NCI-H446 treated with DMSO at 0.1 percent for 48 hours (cell line): ENCODE measurements at regions not wholly inside any gene's neighbourhood (a gene's known extent, or its start where the extent isn't known, plus 50 kb on each side); places are given as distances from the start of the nearest gene placed in this dataset.
A peak's percentile ranks its signal among the peaks of the same experiment; 100 is the strongest.

Source experiments
- DNase-seq: peaks from one replicate; lab custom pipeline; 2025; lab: John Stamatoyannopoulos, UW

GRCh38 chr6:22884456-22884855 lies 315.1 kb downstream of the HDGFL1 start:
- DNase-seq = no peak

DNA sequence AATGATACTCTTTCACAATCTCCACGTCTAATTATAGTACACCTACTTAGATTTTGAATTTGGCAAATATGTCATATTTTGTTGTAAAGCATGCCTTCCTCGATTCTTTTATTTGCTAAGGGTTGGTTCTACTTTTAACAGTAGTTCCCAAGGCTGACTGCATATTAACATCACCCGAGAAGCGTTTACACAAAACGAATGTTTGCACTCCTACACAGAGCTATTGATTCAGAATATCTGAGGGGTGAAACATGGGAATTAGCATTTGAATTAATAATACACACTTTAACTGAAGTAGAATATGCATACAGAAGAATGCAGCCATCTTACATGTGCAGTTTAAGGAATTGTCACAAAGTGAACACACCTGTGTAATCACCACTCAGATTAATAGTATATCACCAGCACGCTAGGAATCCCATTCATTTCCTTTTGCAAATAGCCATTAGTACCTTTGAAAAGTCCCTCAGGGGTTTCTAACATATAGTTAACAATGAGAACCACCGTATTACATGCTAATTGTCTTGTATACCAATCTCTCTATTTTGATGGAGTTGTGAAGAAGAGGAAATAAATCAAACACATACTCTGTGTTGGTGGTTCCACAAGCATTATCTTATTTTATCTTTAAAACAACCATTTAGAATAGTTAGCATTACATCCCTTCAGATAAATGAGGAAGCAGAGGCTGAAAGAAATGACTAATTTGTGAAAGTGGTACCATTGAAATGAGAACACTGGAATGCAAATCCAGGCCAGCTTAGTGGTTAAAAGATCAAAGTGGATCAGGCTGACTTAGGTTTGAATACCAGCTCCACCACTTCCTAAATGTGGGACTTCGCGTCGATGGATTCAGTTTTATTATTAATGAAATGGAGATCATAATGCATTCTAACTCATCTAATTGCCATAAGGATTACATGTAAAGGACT lies 317.6 kb downstream of the HDGFL1 start:
- DNase-seq = no peak

DNA sequence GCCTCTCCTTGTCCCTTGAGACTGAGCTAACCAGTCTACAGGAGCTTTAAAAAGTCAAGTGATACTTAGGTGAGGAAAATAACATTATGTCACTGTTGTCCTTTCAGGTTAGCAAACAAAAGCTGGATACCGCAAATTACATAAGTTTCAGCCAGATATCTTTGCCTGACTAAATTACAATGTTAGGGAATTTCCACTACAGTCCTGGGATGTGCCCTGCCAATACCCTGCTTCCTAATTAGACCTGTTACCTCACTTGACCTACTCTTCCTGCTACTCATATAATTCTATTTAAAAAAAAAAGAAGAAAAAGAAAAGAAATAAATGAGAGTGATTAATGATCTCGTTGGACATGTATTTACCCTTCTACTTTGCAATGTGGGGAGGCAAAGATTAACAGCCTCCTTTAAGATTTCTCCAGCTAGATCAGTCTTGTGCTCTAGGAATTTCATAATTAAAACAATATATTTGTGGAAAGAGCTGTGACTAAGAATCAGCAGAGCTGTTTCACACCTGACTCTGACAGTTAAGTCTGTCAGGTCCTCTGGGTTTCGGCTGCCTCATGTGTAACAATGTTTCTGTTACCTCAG lies 318.9 kb downstream of the HDGFL1 start:
- DNase-seq = no peak

DNA sequence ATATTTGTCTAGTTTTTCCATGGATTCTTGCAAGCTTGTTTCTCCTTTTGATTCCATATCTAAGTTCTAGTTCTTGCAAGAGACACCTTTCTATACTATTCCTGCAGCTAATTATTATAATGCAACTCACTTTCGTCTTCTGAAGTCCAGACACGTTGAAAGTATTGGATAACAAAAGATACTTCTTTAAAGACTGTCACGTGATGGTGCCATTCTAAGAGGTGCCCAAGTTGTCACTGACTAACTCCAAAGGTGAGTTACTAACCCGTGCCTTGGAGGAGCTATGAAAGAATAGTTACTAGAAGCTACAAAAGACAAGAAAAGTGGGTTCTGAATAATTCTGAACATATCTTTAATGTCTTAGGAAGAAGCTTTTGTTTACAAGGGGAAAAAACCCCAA lies 322.6 kb downstream of the HDGFL1 start:
- DNase-seq = no peak

GRCh38 chr6:22892452-22892851 lies 323.1 kb downstream of the HDGFL1 start:
- DNase-seq = no peak

DNA sequence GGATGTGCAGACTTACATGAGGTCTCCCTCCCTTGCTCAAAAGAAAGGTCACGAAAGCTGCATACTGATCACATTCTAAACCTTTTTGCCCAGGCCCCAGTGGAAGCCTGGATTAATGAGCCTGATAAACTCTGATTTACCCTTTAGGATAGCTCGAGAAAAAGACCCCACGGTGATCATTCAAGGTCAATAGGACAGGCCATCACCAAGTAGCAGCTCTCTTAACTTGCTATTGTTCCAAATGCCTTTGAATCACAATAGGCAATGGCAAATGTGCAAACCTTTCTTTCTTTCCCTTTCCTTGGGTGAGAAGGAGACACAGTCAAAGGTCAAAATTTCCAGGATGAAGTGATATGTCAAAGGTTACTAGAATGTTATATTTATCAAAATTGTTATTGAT lies 327.3 kb downstream of the HDGFL1 start:
- DNase-seq = no peak

- no peak for DNase-seq
These were observed 330.1 kb downstream of the HDGFL1 start for GRCh38 chr6:22899426-22899825.

- no peak for DNase-seq
These were observed 334.5 kb downstream of the HDGFL1 start for GRCh38 chr6:22903826-22904225.

GRCh38 chr6:22904431-22904830 lies 335.1 kb downstream of the HDGFL1 start:
- no peak for DNase-seq

GRCh38 chr6:22906091-22906549 lies 336.8 kb downstream of the HDGFL1 start:
- no peak for DNase-seq

- DNase-seq = no peak
These were observed 337.7 kb downstream of the HDGFL1 start for GRCh38 chr6:22907085-22907484.

- DNase-seq = no peak
These were observed 341.0 kb downstream of the HDGFL1 start for GRCh38 chr6:22910370-22910769.

DNA sequence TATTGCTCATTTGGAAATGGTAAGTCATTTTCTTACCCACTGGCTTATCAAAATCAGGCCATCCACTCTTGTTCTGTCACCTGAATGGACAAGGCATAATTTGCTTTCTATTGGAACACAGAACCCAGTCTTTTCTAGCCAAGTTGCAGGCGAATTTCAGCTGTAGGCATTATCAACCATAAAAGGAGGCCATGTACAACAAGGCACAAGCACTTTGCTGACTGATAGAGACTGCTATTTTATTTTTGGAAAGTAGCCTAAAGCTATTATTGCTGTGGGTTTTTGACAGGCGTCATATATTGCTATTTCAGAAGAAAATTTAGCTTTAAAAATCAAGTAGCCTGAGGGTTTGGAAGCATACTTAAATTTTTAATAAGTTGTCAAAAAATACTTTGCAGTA lies 344.2 kb downstream of the HDGFL1 start:
- DNase-seq = no peak

DNA sequence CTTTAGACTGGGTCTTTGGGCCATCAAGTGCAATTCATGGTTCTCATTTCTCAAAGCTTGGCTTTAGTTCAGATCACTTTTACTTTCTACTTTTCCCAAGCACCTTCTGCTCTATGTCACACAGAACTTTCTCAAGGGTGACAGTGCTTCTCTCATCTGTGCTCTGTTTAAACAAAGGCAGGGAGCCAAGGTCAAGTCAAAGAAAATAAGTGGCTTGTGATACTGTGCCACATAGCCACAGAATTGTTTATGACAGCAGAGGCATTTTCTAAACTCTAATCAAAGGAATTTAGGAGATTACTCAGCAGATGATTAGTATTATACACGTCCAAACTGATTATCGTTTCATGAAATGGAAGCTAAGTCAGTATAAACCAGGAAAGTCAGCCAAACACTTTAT lies 348.0 kb downstream of the HDGFL1 start:
- no peak for DNase-seq

DNA sequence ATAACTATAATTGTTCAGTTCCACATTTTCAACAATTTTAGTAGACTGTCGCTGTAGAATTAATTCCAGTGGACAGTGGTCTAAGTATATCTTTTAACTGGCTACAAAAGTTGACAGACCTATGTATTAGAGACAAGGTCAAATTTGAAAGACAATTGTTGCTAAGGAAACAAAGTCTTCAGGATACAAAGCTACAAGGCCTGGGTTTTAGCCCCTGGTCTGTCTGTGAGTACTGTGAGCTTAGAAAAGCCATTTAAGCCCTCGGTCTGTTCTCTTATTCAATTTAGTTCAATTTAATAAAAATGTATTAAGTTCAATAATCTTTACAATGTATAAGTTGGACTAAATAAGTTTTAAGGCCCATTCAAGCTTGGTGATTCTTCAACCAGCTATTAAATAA lies 352.5 kb downstream of the HDGFL1 start:
- no peak for DNase-seq

DNA sequence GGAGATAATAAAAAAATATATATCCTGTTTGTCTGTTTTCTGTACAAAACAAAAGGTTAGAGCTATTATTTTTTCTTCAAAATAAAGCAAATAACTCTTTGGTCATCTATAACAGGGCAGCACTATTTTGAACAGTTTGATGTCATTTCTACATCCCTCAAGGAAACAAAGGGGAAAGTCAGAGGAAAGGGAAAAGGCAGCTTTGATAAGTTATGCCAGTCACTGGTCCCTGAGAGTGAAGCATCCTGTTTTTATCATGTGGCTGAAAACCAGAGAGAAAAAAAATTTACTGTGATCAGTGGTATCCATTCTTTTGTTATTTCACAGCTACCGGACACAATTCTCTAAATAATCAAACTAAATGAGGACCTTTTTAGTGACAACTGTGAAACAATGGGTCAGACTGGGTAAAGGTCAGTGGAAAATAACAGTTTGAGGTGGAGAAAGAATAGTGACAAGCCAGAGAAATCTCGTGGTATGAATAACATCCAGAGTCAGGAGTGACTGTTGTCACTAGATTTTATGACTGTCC lies 356.0 kb downstream of the HDGFL1 start:
- DNase-seq = no peak

- DNase-seq = no peak
These were observed 356.8 kb downstream of the HDGFL1 start for GRCh38 chr6:22925920-22926789.

- no peak for DNase-seq
These were observed 357.5 kb downstream of the HDGFL1 start for GRCh38 chr6:22926790-22927354.

GRCh38 chr6:22928775-22929174 lies 359.4 kb downstream of the HDGFL1 start:
- no peak for DNase-seq

DNA sequence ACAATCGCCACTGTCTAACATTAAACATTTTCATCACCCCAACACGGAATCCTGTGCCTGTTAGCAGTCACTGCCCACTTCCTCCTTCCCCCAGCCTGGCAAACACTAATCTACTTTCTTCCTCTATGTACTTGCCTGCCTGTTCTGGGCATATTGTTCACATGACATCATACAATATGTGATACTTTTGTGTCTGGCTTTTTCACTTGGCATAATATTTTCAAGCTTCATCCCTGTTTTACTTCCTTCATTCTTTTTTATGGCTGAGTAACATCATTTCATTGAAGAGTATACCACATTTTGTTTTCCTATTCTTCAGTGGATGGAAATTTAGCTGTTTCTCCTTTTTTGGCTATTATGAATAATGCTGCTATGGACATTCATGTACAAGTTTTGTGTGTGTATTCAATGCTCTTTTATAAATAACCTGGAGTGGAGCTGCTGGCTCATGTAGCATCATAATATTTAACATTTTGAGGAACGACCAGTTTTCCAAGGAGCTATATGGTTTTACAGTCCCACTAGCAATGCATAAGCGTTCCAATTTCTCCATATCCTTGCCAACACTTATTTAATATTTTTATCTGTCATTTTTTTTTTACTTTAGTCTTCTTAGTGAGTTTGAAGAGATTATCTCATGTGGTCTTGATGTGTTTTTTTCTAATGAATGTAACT lies 360.1 kb downstream of the HDGFL1 start:
- peak; percentile 51 for DNase-seq

DNA sequence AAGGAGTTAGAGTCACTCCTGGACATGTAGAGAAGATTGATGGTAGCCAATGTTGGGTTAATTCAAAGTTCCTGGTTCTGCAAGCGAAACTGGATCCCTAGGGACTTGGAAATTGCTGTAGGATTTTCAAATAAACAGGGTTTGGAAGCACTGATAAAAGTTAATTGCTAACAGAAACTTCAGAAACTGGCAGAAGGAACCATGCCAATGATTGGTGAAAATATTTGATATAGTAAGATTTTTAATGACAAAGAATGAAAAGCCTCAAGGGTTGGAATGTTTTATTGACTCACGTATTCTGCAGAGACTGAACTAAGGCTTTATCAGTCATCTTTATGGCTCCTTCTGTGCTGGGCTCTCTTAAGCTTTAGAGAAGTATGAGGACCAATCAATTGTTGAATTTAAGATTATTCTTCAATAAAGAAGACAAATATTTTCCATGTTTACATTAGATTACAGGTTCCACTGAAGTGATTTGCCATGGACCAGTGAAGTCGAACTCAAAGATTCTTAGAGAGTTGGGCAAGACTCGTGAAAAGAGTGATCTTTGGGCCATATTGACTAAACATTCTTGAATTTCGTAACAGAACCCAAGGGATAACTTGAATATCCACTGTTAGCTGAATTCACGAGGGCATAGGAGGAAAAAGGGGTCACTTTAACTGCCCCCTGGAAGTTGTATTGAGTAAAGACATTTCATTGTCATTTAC lies 371.4 kb downstream of the HDGFL1 start:
- peak; percentile 11 for DNase-seq
